GM18517 (cell line): ENCODE measurements at regions not wholly inside any gene's neighbourhood (a gene's known extent, or its start where the extent isn't known, plus 50 kb on each side); places are given as distances from the start of the nearest gene placed in this dataset.
"Not testable (repeated sequence)": the region's sequence is repeated elsewhere in the genome, so short reads cannot be mapped to it uniquely, and the experiment has no call there.

Source experiments
- ATAC-seq: cut with Tn5 transposase; IDR thresholded peaks from one replicate; pipeline ENCODE4 v1.9.1; 2021; ENCODE audit warnings: mild to moderate bottlenecking, moderate library complexity; ENCODE audit not compliant: unreplicated experiment

- no peak for ATAC-seq
Measured at GRCh38 chr3:80675790-80676189, 908.0 kb upstream of the ROBO1 start.

GRCh38 chr3:80668600-80669294, 900.9 kb upstream of the ROBO1 start:
- no peak for ATAC-seq

GRCh38 chr3:80668100-80668499, 900.3 kb upstream of the ROBO1 start:
- ATAC-seq, result no peak

GRCh38 chr3:80663426-80663825, 895.6 kb upstream of the ROBO1 start:
- no peak for ATAC-seq

GRCh38 chr3:80655216-80655615, 887.4 kb upstream of the ROBO1 start:
- no peak for ATAC-seq

- no peak for ATAC-seq
Measured at GRCh38 chr3:80649170-80649569, 881.4 kb upstream of the ROBO1 start.

GRCh38 chr3:80643421-80643820, 875.6 kb upstream of the ROBO1 start:
- ATAC-seq, result no peak

GRCh38 chr3:80618295-80619256, 850.8 kb upstream of the ROBO1 start:
- ATAC-seq, result no peak

GRCh38 chr3:80612366-80612765, 844.6 kb upstream of the ROBO1 start:
- ATAC-seq, result no peak

GRCh38 chr3:80608072-80608471, 840.3 kb upstream of the ROBO1 start:
- not testable (repeated sequence) for ATAC-seq

- ATAC-seq, result no peak
Measured at GRCh38 chr3:80606073-80606472, 838.3 kb upstream of the ROBO1 start.

- no peak for ATAC-seq
Measured at GRCh38 chr3:80601479-80601878, 833.7 kb upstream of the ROBO1 start.

GRCh38 chr3:80592792-80593191, 825.0 kb upstream of the ROBO1 start:
- ATAC-seq, result no peak

- no peak for ATAC-seq
Measured at GRCh38 chr3:80586338-80586737, 818.5 kb upstream of the ROBO1 start.

GRCh38 chr3:80580146-80580545, 812.3 kb upstream of the ROBO1 start:
- no peak for ATAC-seq

- no peak for ATAC-seq
Measured at GRCh38 chr3:80564391-80564790, 796.6 kb upstream of the ROBO1 start.

GRCh38 chr3:80559701-80560100, 791.9 kb upstream of the ROBO1 start:
- no peak for ATAC-seq

GRCh38 chr3:80556763-80557162, 789.0 kb upstream of the ROBO1 start:
- ATAC-seq, result no peak

GRCh38 chr3:80554304-80554703, 786.5 kb upstream of the ROBO1 start:
- ATAC-seq, result no peak

GRCh38 chr3:80553211-80553610, 785.4 kb upstream of the ROBO1 start:
- ATAC-seq, result no peak

GRCh38 chr3:80550174-80550573, 782.4 kb upstream of the ROBO1 start:
- ATAC-seq, result no peak

- ATAC-seq, result no peak
Measured at GRCh38 chr3:80549173-80549572, 781.4 kb upstream of the ROBO1 start.
